ENCODE measurements at regions not wholly inside any gene's neighbourhood (a gene's known extent, or its start where the extent isn't known, plus 50 kb on each side); places are given as distances from the start of the nearest gene placed in this dataset.

- TF ChIP-seq CTCF (IDR thresholded peaks at IDR 0.05): no peak
- intact Hi-C loops (cut with DNase I, micrococcal nuclease): no loop called here
- no peaks in the 10 kb centered on the region for H3K36me3 ChIP-seq (ENCODE audit: low read depth)
- no peak for ATAC-seq
- no peaks in the 10 kb centered on the region for H3K4me1 ChIP-seq (ENCODE audit: low read depth)
- H3K4me3 ChIP-seq: no peak overlapping the region
- no peaks in the 10 kb centered on the region for H3K9me3 ChIP-seq
- DNase-seq: no peak
Observed at GRCh38 chrY:19391922-19392321, 352.6 kb downstream of the KDM5D start.

GRCh38 chrY:19365321-19365720, 379.2 kb downstream of the KDM5D start:
- no peak for ATAC-seq
- no peak overlapping the region for H3K4me3 ChIP-seq
- TF ChIP-seq CTCF (IDR thresholded peaks at IDR 0.05): no peak
- no peaks in the 10 kb centered on the region for H3K4me1 ChIP-seq (ENCODE audit: low read depth)
- intact Hi-C loops (cut with DNase I, micrococcal nuclease): no loop called here
- DNase-seq: no peak
- no peaks in the 10 kb centered on the region for H3K36me3 ChIP-seq (ENCODE audit: low read depth)
- H3K9me3 ChIP-seq: no peaks in the 10 kb centered on the region

DNA sequence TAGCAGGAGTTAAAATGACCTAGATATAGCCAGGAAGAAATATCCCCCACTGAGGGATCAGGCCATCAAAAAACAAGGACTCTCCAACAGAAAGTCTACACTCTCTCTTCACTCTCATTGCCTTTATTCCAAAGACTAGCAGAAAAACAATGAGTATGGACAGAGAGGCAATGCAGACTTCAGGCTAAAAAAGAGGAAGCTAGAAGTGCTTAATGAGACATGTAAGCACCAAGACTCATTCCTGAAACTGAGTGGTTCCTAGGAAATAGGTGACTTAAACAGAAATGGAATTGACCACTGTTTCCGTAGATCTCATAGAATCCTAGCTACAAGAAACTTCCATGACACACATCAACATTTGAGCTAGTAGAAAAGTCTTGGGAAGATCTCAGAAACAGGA, 387.3 kb downstream of the KDM5D start:
- no peaks in the 10 kb centered on the region for H3K36me3 ChIP-seq (ENCODE audit: low read depth)
- H3K4me1 ChIP-seq (ENCODE audit: low read depth): no peaks in the 10 kb centered on the region
- no peak overlapping the region for H3K4me3 ChIP-seq
- DNase-seq: no peak
- intact Hi-C loops (cut with DNase I, micrococcal nuclease): no loop called here
- no peaks in the 10 kb centered on the region for H3K9me3 ChIP-seq
- no peak for ATAC-seq
- TF ChIP-seq CTCF (IDR thresholded peaks at IDR 0.05): no peak

GRCh38 chrY:19356735-19357134, 387.8 kb downstream of the KDM5D start:
- ATAC-seq: no peak
- no peak for DNase-seq
- Histone ChIP-seq H3K36me3 (ENCODE audit: low read depth) (no peaks in the 10 kb centered on the region), H3K4me1 (ENCODE audit: low read depth) (no peaks in the 10 kb centered on the region), H3K4me3 (no peak overlapping the region), H3K9me3 (no peaks in the 10 kb centered on the region)
- TF ChIP-seq CTCF (IDR thresholded peaks at IDR 0.05): no peak
- intact Hi-C loops (cut with DNase I, micrococcal nuclease): no loop called here

DNA sequence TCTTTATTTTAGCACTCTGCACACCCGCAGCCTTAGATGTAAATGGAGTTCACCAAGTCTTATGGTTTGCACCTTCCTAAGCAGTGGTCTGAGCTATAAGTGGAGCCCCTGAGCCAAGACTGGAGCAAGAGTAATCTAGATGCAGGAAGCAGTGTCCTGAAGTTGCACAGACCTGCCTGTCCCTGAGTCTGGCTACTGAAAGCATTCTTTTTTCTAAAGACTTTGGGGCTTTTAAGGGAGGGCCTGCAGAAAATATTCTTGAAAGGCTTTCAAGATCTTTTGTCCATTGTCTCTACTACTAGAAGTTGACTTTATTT, 389.7 kb downstream of the KDM5D start:
- no peak overlapping the region for H3K4me3 ChIP-seq
- no peak for DNase-seq
- no peak for TF ChIP-seq CTCF (IDR thresholded peaks at IDR 0.05)

DNA sequence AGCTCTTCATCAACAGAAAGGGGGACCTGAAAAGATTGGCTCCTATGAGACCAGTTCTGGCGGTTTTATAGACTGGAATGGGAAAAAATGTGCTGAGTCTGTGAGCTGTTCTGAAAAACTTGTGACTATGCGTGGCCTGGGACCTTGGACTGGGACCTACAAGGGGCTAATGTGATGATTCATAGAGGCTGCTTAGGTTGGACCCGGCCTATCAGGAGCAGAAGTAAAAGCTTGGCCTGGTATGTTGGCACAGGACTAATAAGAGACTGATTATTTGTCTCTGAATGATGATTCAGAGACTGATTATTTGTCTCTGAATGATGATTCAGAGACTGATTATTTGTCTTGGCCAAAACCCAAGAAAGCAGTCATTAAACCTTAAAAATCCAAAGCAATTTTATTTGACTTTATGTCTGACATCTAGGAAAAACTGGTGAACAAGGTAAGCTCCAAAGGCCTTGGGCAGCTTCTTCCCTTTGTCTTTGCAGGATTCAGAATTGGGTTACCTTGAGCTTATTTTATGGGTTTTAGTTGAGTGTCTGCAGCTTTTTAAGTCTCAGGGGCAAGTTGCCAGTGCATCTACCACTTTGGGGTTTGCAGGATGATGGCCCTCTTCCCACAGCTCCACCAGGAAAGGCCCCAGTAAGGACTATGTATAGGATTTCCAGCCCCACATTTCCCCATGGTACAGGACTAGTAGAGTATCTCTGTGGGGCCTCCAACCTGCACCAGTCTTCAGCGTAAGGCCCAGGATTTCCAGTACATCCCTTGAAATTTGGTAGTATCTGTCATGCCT, 390.3 kb downstream of the KDM5D start:
- no peak overlapping the region for H3K4me3 ChIP-seq
- intact Hi-C loops (cut with DNase I, micrococcal nuclease): no loop called here
- no peaks in the 10 kb centered on the region for H3K4me1 ChIP-seq (ENCODE audit: low read depth)
- DNase-seq (no peak), ATAC-seq (no peak)
- no peaks in the 10 kb centered on the region for H3K36me3 ChIP-seq (ENCODE audit: low read depth)
- TF ChIP-seq CTCF (IDR thresholded peaks at IDR 0.05): no peak
- H3K9me3 ChIP-seq: no peaks in the 10 kb centered on the region

More for the DNA sequence above, 389.7 kb downstream of the KDM5D start:
- no peak for ATAC-seq
- H3K4me1 ChIP-seq (ENCODE audit: low read depth): no peaks in the 10 kb centered on the region
- intact Hi-C loops (cut with DNase I, micrococcal nuclease): no loop called here
- H3K36me3 ChIP-seq (ENCODE audit: low read depth): no peaks in the 10 kb centered on the region
- no peaks in the 10 kb centered on the region for H3K9me3 ChIP-seq

Measured in mucosa of descending colon (tissue), 3 donors.